Thyroid gland (tissue), 4 donors: ENCODE measurements at regions not wholly inside any gene's neighbourhood (a gene's known extent, or its start where the extent isn't known, plus 50 kb on each side); places are given as distances from the start of the nearest gene placed in this dataset.

ENCODE experiments used
- DNase-seq, 2 donors: peaks; one replicate each; pipeline ENCODE4 v3.0.0-alpha.2; 2019
- H3K27ac ChIP-seq, 3 donors: fragments of 200-600 bp; sonication (generic); 1 replicate in 2 of 3; 2 replicates in 1 of 3; pipeline ENCODE4 v1.5.1; 2016 to 2019; ENCODE audit warnings: mild to moderate bottlenecking in 1 of 3, moderate library complexity in 1 of 3
- H3K27me3 ChIP-seq: fragments of 200-600 bp; sonication (generic); one replicate; pipeline ENCODE4 v1.5.1; 2019
- H3K36me3 ChIP-seq, 2 donors: fragments of 200-600 bp; sonication (generic); one replicate each; pipeline ENCODE4 v1.5.1; 2016 to 2019
- H3K4me1 ChIP-seq, 2 donors: fragments of 200-600 bp; sonication (generic); one replicate each; pipeline ENCODE4 v1.5.1; 2017 to 2019
- H3K4me3 ChIP-seq, 3 donors: fragments of 200-600 bp; sonication (generic); replicated peaks in 1 of 3; 1 replicate in 2 of 3; 2 replicates in 1 of 3; pipeline ENCODE4 v1.5.1; 2016; ENCODE audit warnings: mild to moderate bottlenecking in 1 of 3
- H3K9me3 ChIP-seq: fragments of 200-600 bp; sonication (generic); one replicate; pipeline ENCODE4 v1.5.1; 2017
- CTCF ChIP-seq, 6 experiments: fragments of 200-600 bp in 3 of 6; fragments of 450-650 bp in 3 of 6; sonication (generic) in 3 of 6; IDR thresholded peaks; one replicate each; pipeline ENCODE4 v1.5.1; 2016 to 2019; ENCODE audit warnings: antibody characterized with exemption in 6 of 6, mild to moderate bottlenecking in 2 of 6, inconsistent platforms in 1 of 6, moderate library complexity in 1 of 6
- POLR2A ChIP-seq, 2 donors: fragments of 450-650 bp; IDR thresholded peaks; one replicate each; pipeline ENCODE4 v1.6.1; 2017; ENCODE audit warnings: antibody characterized with exemption in 2 of 2, mild to moderate bottlenecking in 2 of 2, moderate library complexity in 1 of 2
- WGBS, 2 donors: methylation state at CpG; one replicate each; pipeline ENCODE4 v1.1.5; 2017; 5-methylcytosine and 5-hydroxymethylcytosine counted together
- intact Hi-C: fragments of 100-400 bp; cut with DNase I; formaldehyde crosslinking; loops from one replicate; pipeline ENCODE4 v1.15.1; 2023

GRCh38 chr16:76724181-76724580 is 447.0 kb downstream of the CNTNAP4 start:
- Histone ChIP-seq H3K4me1 (no peaks in the 10 kb centered on the region), H3K4me3 (no peak overlapping the region), H3K27ac (no peak overlapping the region), H3K36me3 (no peaks in the 10 kb centered on the region), H3K27me3 (no peaks in the 10 kb centered on the region), H3K9me3 (no peaks in the 10 kb centered on the region)
- intact Hi-C loops: no loop called here
- 91 to 93% methylated on average over 1 of the region's 1 CpG for WGBS, 2 donors
- no peak for DNase-seq
- TF ChIP-seq CTCF (IDR thresholded peaks at IDR 0.05): no peak
- TF ChIP-seq POLR2A (IDR thresholded peaks at IDR 0.05): no peak

DNA sequence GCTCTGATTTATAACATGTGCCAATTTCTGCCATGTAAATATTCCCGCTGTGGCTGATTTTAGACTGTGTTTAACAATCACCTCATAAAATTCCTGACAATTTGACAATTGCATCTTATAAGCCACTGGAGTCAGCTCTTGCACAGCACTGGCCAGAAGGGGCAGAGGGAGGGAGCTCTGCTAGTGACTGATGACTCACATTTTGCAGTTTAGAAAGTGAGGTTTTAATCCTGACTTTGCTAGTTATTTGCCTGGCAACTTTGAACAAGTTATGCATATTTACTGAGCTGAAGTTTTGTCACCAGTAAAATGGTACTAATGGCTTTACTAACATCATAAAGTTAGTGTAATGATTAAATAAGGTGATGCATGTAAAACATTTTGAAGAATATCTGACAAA is 452.3 kb downstream of the CNTNAP4 start:
- Histone ChIP-seq H3K4me3 (no peak overlapping the region), H3K27me3 (no peaks in the 10 kb centered on the region), H3K4me1 (no peaks in the 10 kb centered on the region), H3K9me3 (no peaks in the 10 kb centered on the region), H3K36me3 (no peaks in the 10 kb centered on the region), H3K27ac (no peak overlapping the region)
- no peak for TF ChIP-seq CTCF (IDR thresholded peaks at IDR 0.05)
- no peak for TF ChIP-seq POLR2A (IDR thresholded peaks at IDR 0.05)
- no peak for DNase-seq
- intact Hi-C loops: no loop called here
- WGBS, 2 donors: 63 to 96% methylated on average over 1 of the region's 1 CpG

DNA sequence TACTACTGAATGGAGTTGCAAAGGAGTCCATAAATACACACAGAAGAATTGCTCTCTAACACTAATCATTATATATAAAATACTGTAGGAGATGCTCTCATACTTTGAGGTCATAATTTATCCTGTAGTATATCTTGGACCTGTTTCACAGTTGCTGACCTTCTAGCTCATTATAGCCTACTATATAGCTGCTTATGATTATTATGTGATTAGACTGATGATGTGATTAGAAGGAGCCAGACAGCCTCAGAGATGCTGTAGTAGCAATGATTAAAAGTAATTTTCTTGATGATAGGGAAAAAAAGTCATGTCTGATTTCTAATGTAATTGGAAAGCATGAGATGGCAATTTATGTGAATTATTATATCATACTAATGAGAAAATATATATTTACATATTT is 455.7 kb downstream of the CNTNAP4 start:
- no peak for TF ChIP-seq POLR2A (IDR thresholded peaks at IDR 0.05)
- no peak for TF ChIP-seq CTCF (IDR thresholded peaks at IDR 0.05)
- no peak overlapping the region for H3K4me3 ChIP-seq
- H3K9me3 ChIP-seq: no peaks in the 10 kb centered on the region
- no peaks in the 10 kb centered on the region for H3K36me3 ChIP-seq
- intact Hi-C loops: no loop called here
- no peaks in the 10 kb centered on the region for H3K4me1 ChIP-seq
- H3K27me3 ChIP-seq: no peaks in the 10 kb centered on the region
- no peak for DNase-seq
- no peak overlapping the region for H3K27ac ChIP-seq

GRCh38 chr16:76741623-76742022 is 449.4 kb upstream of the MON1B start:
- Histone ChIP-seq H3K27ac (no peak overlapping the region), H3K36me3 (no peaks in the 10 kb centered on the region), H3K9me3 (no peaks in the 10 kb centered on the region), H3K4me1 (no peaks in the 10 kb centered on the region), H3K27me3 (no peaks in the 10 kb centered on the region), H3K4me3 (no peak overlapping the region)
- intact Hi-C loops: no loop called here
- DNase-seq: no peak
- TF ChIP-seq POLR2A (IDR thresholded peaks at IDR 0.05): no peak
- no peak for TF ChIP-seq CTCF (IDR thresholded peaks at IDR 0.05)
- 95 to 96% methylated on average over 4 of the region's 4 CpGs for WGBS, 2 donors

DNA sequence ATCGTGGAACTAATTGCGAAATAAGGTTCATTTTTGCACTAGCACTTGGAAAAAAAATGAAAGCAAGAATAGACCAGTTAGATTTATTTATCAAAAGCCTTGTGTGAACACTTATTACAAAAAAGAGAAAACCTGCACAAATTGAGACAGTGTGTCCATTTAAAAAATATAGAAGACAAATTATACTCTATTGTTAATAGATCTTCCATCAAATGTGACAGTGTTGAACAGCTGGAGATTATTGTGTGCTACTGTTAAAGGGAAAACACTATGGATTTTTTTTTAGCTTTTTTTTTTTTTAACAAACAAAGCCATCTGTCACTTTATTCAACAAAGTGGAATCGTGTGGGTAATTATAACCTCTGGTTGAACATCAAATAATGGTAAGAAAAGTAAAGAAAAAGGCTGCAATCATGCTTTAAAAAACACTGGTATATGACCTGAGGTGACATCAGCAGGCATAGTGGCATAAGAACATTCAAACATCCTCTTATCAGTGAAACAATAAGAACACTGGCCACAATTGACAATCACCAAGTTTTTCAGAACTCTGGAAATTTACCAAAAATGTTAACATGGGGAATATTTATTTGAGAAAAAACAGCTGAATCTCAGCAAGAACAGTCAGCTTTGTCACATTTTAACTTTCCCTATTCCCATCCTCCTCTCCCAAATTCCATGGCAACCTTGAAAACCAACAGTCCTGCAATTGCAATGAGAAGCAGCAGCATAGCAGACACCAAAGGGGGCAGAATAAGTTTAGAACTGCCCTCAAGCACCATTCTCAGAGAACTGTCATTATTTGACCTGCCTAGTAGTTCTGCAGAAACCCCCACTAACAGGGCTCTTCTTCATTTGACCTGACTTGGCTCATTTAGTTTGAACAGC is 442.3 kb upstream of the MON1B start:
- peaks cover 0 to 13% of the 10 kb centered on the region in 2 donors for H3K4me1 ChIP-seq
- WGBS, 2 donors: 58 to 65% methylated on average over 3 of the region's 3 CpGs
- intact Hi-C loops: no loop called here

More for the DNA sequence above, 442.3 kb upstream of the MON1B start:
- Histone ChIP-seq H3K27ac (no peak overlapping the region), H3K9me3 (no peaks in the 10 kb centered on the region), H3K36me3 (no peaks in the 10 kb centered on the region), H3K4me3 (no peak overlapping the region), H3K27me3 (no peaks in the 10 kb centered on the region)
- no peak for TF ChIP-seq CTCF (IDR thresholded peaks at IDR 0.05)
- TF ChIP-seq POLR2A (IDR thresholded peaks at IDR 0.05): no peak
- DNase-seq: no peak
